Activated naive CD4-positive, alpha-beta T cell treated with anti-CD3 and anti-CD28 coated beads, Interleukin-2, amount 50 U/mL, for 72 hours (primary cell): ENCODE measurements at regions not wholly inside any gene's neighbourhood (a gene's known extent, or its start where the extent isn't known, plus 50 kb on each side); places are given as distances from the start of the nearest gene placed in this dataset.

Experiments used
- ATAC-seq, 2 donors: fragments of 150-1000 bp; cut with Tn5 transposase; 2 replicates each; pipeline ENCODE4 v1.10.0; 2021; ENCODE audit warnings: mild to moderate bottlenecking in 2 of 2, moderate library complexity in 2 of 2
- DNase-seq, 2 donors: peaks; one replicate each; pipeline ENCODE4 v3.0.0; 2021 to 2022; ENCODE audit warnings: low spot score in 2 of 2
- H3K27ac Mint-ChIP-seq, 2 donors: one replicate each; pipeline ENCODE4 v1.8.0; 2022; ENCODE audit warnings: mild to moderate bottlenecking in 2 of 2, mixed read lengths in 2 of 2
- H3K36me3 Mint-ChIP-seq, 2 donors: one replicate each; pipeline ENCODE4 v1.8.0; 2022; ENCODE audit warnings: mixed read lengths in 2 of 2
- H3K9me3 Mint-ChIP-seq, 2 donors: one replicate each; pipeline ENCODE4 v1.8.0; 2022; ENCODE audit warnings: mixed read lengths in 2 of 2

GRCh38 chr5:171663311-171664085 is 122.1 kb upstream of the SMIM23 start:
- ATAC-seq: no peak
- Mint-ChIP-seq H3K36me3 (no peaks in the 10 kb centered on the region), H3K9me3 (no peaks in the 10 kb centered on the region), H3K27ac (no peak overlapping the region)
- DNase-seq: no peak

GRCh38 chr5:171664489-171664888 is 121.1 kb upstream of the SMIM23 start:
- Mint-ChIP-seq H3K27ac (no peak overlapping the region), H3K9me3 (no peaks in the 10 kb centered on the region), H3K36me3 (no peaks in the 10 kb centered on the region)
- ATAC-seq (no peak), DNase-seq (no peak)

- no peaks in the 10 kb centered on the region for H3K9me3 Mint-ChIP-seq
- ATAC-seq: no peak
- no peak for DNase-seq
Observed at GRCh38 chr5:171666815-171667214, 118.8 kb upstream of the SMIM23 start.

GRCh38 chr5:171667341-171668096 is 118.1 kb upstream of the SMIM23 start:
- Mint-ChIP-seq H3K9me3 (no peaks in the 10 kb centered on the region), H3K36me3 (no peaks in the 10 kb centered on the region), H3K27ac (no peak overlapping the region)
- no peak for DNase-seq
- no peak for ATAC-seq

More at GRCh38 chr5:171666815-171667214, 118.8 kb upstream of the SMIM23 start:
- H3K36me3 Mint-ChIP-seq: no peaks in the 10 kb centered on the region
- H3K27ac Mint-ChIP-seq: no peak overlapping the region

- Mint-ChIP-seq H3K27ac (no peak overlapping the region), H3K9me3 (no peaks in the 10 kb centered on the region), H3K36me3 (no peaks in the 10 kb centered on the region)
- ATAC-seq (no peak), DNase-seq (no peak)
Observed at GRCh38 chr5:171668097-171668412, 117.6 kb upstream of the SMIM23 start.

GRCh38 chr5:171669571-171669970 is 116.0 kb upstream of the SMIM23 start:
- Mint-ChIP-seq H3K9me3 (peaks cover 4 to 5% of the 10 kb centered on the region in 2 donors), H3K27ac (no peak overlapping the region), H3K36me3 (peaks cover 0 to 7% of the 10 kb centered on the region in 2 donors)
- ATAC-seq: no peak
- DNase-seq: no peak

GRCh38 chr5:171672556-171672955 is 113.1 kb upstream of the SMIM23 start:
- no peak for ATAC-seq

GRCh38 chr5:171673328-171673727 is 112.3 kb upstream of the SMIM23 start:
- Mint-ChIP-seq H3K9me3 (peaks cover 4 to 5% of the 10 kb centered on the region in 2 donors), H3K36me3 (peaks cover 0 to 7% of the 10 kb centered on the region in 2 donors)
- no peak for ATAC-seq

More at GRCh38 chr5:171672556-171672955, 113.1 kb upstream of the SMIM23 start:
- no peak for DNase-seq
- Mint-ChIP-seq H3K9me3 (peaks cover 4 to 5% of the 10 kb centered on the region in 2 donors), H3K36me3 (peaks cover 0 to 7% of the 10 kb centered on the region in 2 donors), H3K27ac (no peak overlapping the region)

GRCh38 chr5:171673840-171674239 is 111.8 kb upstream of the SMIM23 start:
- H3K9me3 Mint-ChIP-seq: peaks cover 4 to 5% of the 10 kb centered on the region in 2 donors
- ATAC-seq (no peak), DNase-seq (no peak)
- no peak overlapping the region for H3K27ac Mint-ChIP-seq
- H3K36me3 Mint-ChIP-seq: peaks cover 0 to 7% of the 10 kb centered on the region in 2 donors

More at GRCh38 chr5:171673328-171673727, 112.3 kb upstream of the SMIM23 start:
- no peak for DNase-seq
- no peak overlapping the region for H3K27ac Mint-ChIP-seq

- peak in 1 of 2 donors; percentile 73 for ATAC-seq
- Mint-ChIP-seq H3K9me3 (peaks cover 4 to 5% of the 10 kb centered on the region in 2 donors), H3K27ac (no peak overlapping the region), H3K36me3 (peaks cover 0 to 7% of the 10 kb centered on the region in 2 donors)
- DNase-seq: no peak
Observed at GRCh38 chr5:171675511-171675910, 110.1 kb upstream of the SMIM23 start.

GRCh38 chr5:171676286-171676944 is 109.2 kb upstream of the SMIM23 start:
- Mint-ChIP-seq H3K27ac (no peak overlapping the region), H3K9me3 (peaks cover 4 to 5% of the 10 kb centered on the region in 2 donors), H3K36me3 (peaks cover 0 to 7% of the 10 kb centered on the region in 2 donors)
- peak in 1 of 2 donors; percentile 51 for ATAC-seq
- no peak for DNase-seq

- peaks cover 2 to 4% of the 10 kb centered on the region in 2 donors for H3K9me3 Mint-ChIP-seq
- no peak overlapping the region for H3K27ac Mint-ChIP-seq
- ATAC-seq: no peak
- peaks cover 0 to 7% of the 10 kb centered on the region in 2 donors for H3K36me3 Mint-ChIP-seq
- DNase-seq: no peak
Observed at GRCh38 chr5:171678646-171679045, 107.0 kb upstream of the SMIM23 start.

- Mint-ChIP-seq H3K36me3 (no peaks in the 10 kb centered on the region), H3K9me3 (no peaks in the 10 kb centered on the region), H3K27ac (no peak overlapping the region)
- no peak for ATAC-seq
- DNase-seq: no peak
Observed at GRCh38 chr5:171680485-171680884, 105.1 kb upstream of the SMIM23 start.

GRCh38 chr5:171681061-171681460 is 104.6 kb upstream of the SMIM23 start:
- no peak for ATAC-seq
- H3K27ac Mint-ChIP-seq: no peak overlapping the region
- H3K36me3 Mint-ChIP-seq: no peaks in the 10 kb centered on the region
- no peaks in the 10 kb centered on the region for H3K9me3 Mint-ChIP-seq
- DNase-seq: no peak

GRCh38 chr5:171681677-171682076 is 103.9 kb upstream of the SMIM23 start:
- DNase-seq: no peak
- Mint-ChIP-seq H3K9me3 (no peaks in the 10 kb centered on the region), H3K36me3 (no peaks in the 10 kb centered on the region), H3K27ac (no peak overlapping the region)
- no peak for ATAC-seq

- no peaks in the 10 kb centered on the region for H3K36me3 Mint-ChIP-seq
- no peaks in the 10 kb centered on the region for H3K9me3 Mint-ChIP-seq
- ATAC-seq (no peak), DNase-seq (no peak)
- H3K27ac Mint-ChIP-seq: no peak overlapping the region
Observed at GRCh38 chr5:171682801-171683200, 102.8 kb upstream of the SMIM23 start.

- no peak for ATAC-seq
- Mint-ChIP-seq H3K36me3 (no peaks in the 10 kb centered on the region), H3K27ac (no peak overlapping the region), H3K9me3 (no peaks in the 10 kb centered on the region)
- DNase-seq: no peak
Observed at GRCh38 chr5:171684169-171684568, 101.4 kb upstream of the SMIM23 start.
